ENCODE measurements at regions not wholly inside any gene's neighbourhood (a gene's known extent, or its start where the extent isn't known, plus 50 kb on each side); places are given as distances from the start of the nearest gene placed in this dataset.

- no peak for TF ChIP-seq USF2 (IDR thresholded peaks at IDR 0.05; ENCODE audit: low read depth, low read length)
- TF ChIP-seq CTCF (conservative IDR thresholded peaks at IDR 0.05; ENCODE audit: low read depth, low read length) = no peak
- TF ChIP-seq POLR2A (IDR thresholded peaks at IDR 0.05; ENCODE audit: low read depth, low read length) = no peak
- no peak for TF ChIP-seq CHD1 (IDR thresholded peaks at IDR 0.05; ENCODE audit: low read depth, low read length)
Measured at GRCh38 chr7:67781841-67782240, 785.2 kb downstream of the TYW1 start.

Measured in IMR-90 (cell line).